ENCODE measurements at regions not wholly inside any gene's neighbourhood (a gene's known extent, or its start where the extent isn't known, plus 50 kb on each side); places are given as distances from the start of the nearest gene placed in this dataset.

GRCh38 chr3:105274536-105274935 lies 92.2 kb upstream of the ALCAM start:
- H3K9me3 ChIP-seq (ENCODE audit: insufficient read depth in 2 of 2, low read depth in 1 of 2, low read length in 1 of 2), result no peaks in the 10 kb centered on the region
- H4K5ac ChIP-seq (ENCODE audit: insufficient read length, low read depth, low read length), result no peak overlapping the region
- H2AFZ ChIP-seq (ENCODE audit: low read length), result no peak overlapping the region
- ChIA-PET POLR2A (ENCODE audit: partially characterized antibody) (no interaction called here), CTCF (ENCODE audit: partially characterized antibody) (no interaction called here)
- H4K20me1 ChIP-seq (replicated peaks in 1 of 2; ENCODE audit: control insufficient read depth in 1 of 2, insufficient read depth in 2 of 2, low read length in 2 of 2), result no peaks in the 10 kb centered on the region
- no peak overlapping the region for H2AK5ac ChIP-seq (ENCODE audit: low read depth, low read length)
- no peak overlapping the region for H2BK15ac ChIP-seq (ENCODE audit: low read length)
- H3K4ac ChIP-seq (replicated peaks; ENCODE audit: insufficient read length, low read depth, low read length), result no peak overlapping the region
- H3K27ac ChIP-seq (ENCODE audit: low read depth, low read length), result no peak overlapping the region
- no peak overlapping the region for H3K14ac ChIP-seq (ENCODE audit: insufficient read length)
- H3K27me3 ChIP-seq (replicated peaks in 1 of 4; ENCODE audit: control insufficient read depth in 3 of 4, extremely low read depth in 1 of 4, insufficient read depth in 3 of 4, low read length in 3 of 4), result no peaks in the 10 kb centered on the region
- no peak overlapping the region for H2BK120ac ChIP-seq (replicated peaks; ENCODE audit: low read depth, low read length)
- H4K8ac ChIP-seq (ENCODE audit: extremely low read depth, insufficient read depth, low read length), result no peak overlapping the region
- no peak overlapping the region for H2BK5ac ChIP-seq (ENCODE audit: low read depth, low read length)
- no peaks in the 10 kb centered on the region for H3K79me2 ChIP-seq (ENCODE audit: control insufficient read depth in 1 of 2, insufficient read depth in 2 of 2, low read length in 2 of 2)
- no peak overlapping the region for H3K9ac ChIP-seq (replicated peaks in 1 of 4; ENCODE audit: extremely low read depth in 1 of 4, low read depth in 3 of 4, low read length in 3 of 4)
- H3K4me3 ChIP-seq (ENCODE audit: extremely low read depth in 1 of 4, insufficient read depth in 2 of 4, low read depth in 3 of 4, low read length in 4 of 4), result no peak overlapping the region
- no peak overlapping the region for H3K23ac ChIP-seq (ENCODE audit: insufficient read length)
- DNase-seq (ENCODE audit: low read depth in 1 of 2, low spot score in 2 of 2) (no peak), FAIRE-seq (no peak)
- no peak overlapping the region for H4K91ac ChIP-seq (replicated peaks; ENCODE audit: insufficient read length, low read length)
- no peak overlapping the region for H3K4me2 ChIP-seq (ENCODE audit: insufficient read depth in 1 of 2, low read depth in 2 of 2, low read length in 2 of 2)
- H2BK20ac ChIP-seq (ENCODE audit: low read length), result no peak overlapping the region
- H3K23me2 ChIP-seq (ENCODE audit: low read depth, low read length), result no peaks in the 10 kb centered on the region; the same call in 1 of the 2 replicates
- H3K18ac ChIP-seq (ENCODE audit: extremely low read depth, low read length), result no peak overlapping the region
- no peak overlapping the region for H3K56ac ChIP-seq (replicated peaks; ENCODE audit: insufficient read length, low read depth, low read length)
- no peaks in the 10 kb centered on the region for H3K79me1 ChIP-seq (ENCODE audit: low read depth, low read length)
- no peak overlapping the region for H2BK12ac ChIP-seq (ENCODE audit: low read depth, low read length)
- no peaks in the 10 kb centered on the region for H3K4me1 ChIP-seq (replicated peaks in 1 of 4; ENCODE audit: control insufficient read depth in 3 of 4, insufficient read depth in 4 of 4, low read length in 3 of 4)
- no peaks in the 10 kb centered on the region for H3K36me3 ChIP-seq (ENCODE audit: control insufficient read depth in 2 of 4, insufficient read depth in 4 of 4, low read length in 3 of 4)
- TF ChIP-seq, protein P1, sequence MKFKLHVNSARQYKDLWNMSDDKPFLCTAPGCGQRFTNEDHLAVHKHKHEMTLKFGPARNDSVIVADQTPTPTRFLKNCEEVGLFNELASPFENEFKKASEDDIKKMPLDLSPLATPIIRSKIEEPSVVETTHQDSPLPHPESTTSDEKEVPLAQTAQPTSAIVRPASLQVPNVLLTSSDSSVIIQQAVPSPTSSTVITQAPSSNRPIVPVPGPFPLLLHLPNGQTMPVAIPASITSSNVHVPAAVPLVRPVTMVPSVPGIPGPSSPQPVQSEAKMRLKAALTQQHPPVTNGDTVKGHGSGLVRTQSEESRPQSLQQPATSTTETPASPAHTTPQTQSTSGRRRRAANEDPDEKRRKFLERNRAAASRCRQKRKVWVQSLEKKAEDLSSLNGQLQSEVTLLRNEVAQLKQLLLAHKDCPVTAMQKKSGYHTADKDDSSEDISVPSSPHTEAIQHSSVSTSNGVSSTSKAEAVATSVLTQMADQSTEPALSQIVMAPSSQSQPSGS (IDR thresholded peaks at IDR 0.05; ENCODE audit: low read length), result no peak
- TF ChIP-seq EP300 (IDR thresholded peaks at IDR 0.05; ENCODE audit: borderline replicate concordance in 1 of 2, low read depth in 2 of 2, low read length in 2 of 2) (no peak), ASH2L (IDR thresholded peaks at IDR 0.05; ENCODE audit: low read length) (no peak), JUND (IDR thresholded peaks at IDR 0.05; ENCODE audit: low read length) (no peak), CHD2 (IDR thresholded peaks at IDR 0.05; ENCODE audit: low read length) (no peak), PHF8 (conservative IDR thresholded peaks at IDR 0.05; ENCODE audit: low read depth, low read length) (no peak), CTBP2 (IDR thresholded peaks at IDR 0.05; ENCODE audit: borderline replicate concordance, insufficient read depth, insufficient read length, low read length) (no peak), BACH1 (IDR thresholded peaks at IDR 0.05; ENCODE audit: low read length) (no peak), TEAD4 (IDR thresholded peaks at IDR 0.05; ENCODE audit: low read depth, low read length) (no peak), BRCA1 (IDR thresholded peaks at IDR 0.05; ENCODE audit: low read depth, low read length) (no peak), ATF3 (IDR thresholded peaks at IDR 0.05; ENCODE audit: insufficient read depth, low read depth, low read length) (no peak), NRF1 (IDR thresholded peaks at IDR 0.05; ENCODE audit: low read depth, low read length) (no peak), MAFK (IDR thresholded peaks at IDR 0.05; ENCODE audit: low read depth, low read length) (no peak)
- TF ChIP-seq, protein P2, sequence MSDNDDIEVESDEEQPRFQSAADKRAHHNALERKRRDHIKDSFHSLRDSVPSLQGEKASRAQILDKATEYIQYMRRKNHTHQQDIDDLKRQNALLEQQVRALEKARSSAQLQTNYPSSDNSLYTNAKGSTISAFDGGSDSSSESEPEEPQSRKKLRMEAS (IDR thresholded peaks at IDR 0.05), result no peak
